ENCODE measurements at regions not wholly inside any gene's neighbourhood (a gene's known extent, or its start where the extent isn't known, plus 50 kb on each side); places are given as distances from the start of the nearest gene placed in this dataset.

DNA sequence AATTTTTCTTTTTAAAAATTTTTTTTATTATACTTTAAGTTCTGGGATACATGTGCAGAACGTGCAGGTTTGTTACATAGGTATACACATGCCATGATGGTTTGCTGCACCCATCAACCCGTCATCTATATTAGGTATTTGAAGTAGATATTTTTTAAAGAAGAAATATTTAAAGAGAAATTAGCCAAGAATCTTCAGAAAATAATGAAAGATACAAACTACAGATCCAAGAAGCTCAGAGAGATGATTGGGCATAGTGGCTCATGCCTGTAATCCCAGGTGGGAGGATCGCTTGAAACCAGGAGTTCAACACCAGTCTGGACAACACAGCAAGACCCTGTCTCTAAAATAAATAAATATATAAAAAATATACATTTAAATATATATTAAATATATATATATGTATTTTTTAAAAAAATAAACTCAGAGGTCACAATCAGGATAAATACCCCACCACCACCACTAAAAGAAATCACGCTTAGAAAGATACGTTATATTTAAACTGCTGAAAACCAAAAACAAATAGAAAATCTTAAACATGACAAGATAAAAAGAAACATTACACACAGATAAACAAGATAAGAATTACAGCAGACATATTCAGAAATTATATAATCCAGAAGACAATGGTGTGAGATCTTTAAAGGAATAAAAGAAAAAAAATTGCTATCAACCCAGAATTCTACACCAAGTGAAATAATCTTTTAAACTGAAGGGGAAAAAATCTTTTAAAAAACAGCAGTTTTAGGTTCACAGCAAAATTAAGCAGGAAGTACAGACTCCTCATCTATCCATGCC is 57.5 kb downstream of the CSF2 start:
- DNase-seq (ENCODE audit: low read depth): no peak

DNA sequence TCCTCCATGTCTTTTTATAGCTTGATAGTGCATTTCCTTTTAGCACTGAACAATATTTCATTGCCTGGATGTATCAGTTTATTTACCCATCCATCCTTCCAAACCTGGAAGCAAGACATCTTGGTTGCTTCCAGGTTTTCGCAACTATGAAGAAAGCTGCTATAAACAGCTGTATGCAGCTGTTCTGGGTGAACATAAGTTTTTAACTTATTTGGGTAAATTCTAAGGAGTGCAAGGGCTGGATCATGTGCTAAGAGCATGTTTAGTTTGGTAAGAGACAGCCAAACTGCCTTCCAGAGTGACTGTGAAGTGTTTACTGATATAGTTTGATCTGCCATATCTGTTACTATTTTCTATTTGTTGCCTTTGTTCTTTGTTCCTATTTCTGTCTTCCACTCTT is 58.5 kb downstream of the CSF2 start:
- DNase-seq (ENCODE audit: low read depth): no peak

DNA sequence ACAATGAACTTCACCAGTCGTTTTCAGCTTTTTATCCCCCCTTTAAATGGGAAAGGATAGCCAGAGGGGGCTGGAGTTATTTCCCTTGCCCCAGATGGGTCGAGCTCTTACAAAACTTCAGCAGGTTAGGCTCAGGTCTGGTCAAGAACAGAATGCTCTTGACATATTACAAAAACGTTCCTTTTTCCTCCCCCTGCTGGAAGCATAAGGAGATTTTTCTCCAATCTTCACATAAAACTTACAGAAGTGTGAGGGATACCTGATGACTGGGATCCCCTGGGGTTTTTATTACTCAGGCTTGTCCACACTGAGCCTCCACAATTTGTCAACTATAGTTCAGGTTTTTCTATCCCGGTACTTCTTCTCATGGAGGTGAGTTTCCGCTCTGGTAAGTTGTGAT is 60.8 kb downstream of the CSF2 start:
- DNase-seq (ENCODE audit: low read depth): peak; percentile 46

DNA sequence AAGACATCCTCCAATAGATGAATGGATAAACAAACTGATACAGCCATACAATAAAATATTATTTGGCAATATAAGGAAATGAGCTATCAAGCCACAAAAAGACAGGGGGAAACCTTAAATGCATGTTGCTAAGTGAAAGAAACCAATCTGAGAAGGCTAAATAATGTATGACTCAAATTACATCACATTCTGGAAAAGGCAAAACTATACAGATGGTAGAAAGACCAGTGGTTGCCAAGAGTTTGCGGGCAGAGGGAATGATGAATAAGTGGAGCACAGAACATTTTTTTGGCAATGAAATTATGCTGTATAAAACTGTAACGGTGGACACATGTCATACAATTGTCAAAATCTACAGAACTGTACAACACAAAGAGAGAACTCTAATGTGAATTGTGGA is 63.3 kb downstream of the CSF2 start:
- DNase-seq (ENCODE audit: low read depth): peak; percentile 94

DNA sequence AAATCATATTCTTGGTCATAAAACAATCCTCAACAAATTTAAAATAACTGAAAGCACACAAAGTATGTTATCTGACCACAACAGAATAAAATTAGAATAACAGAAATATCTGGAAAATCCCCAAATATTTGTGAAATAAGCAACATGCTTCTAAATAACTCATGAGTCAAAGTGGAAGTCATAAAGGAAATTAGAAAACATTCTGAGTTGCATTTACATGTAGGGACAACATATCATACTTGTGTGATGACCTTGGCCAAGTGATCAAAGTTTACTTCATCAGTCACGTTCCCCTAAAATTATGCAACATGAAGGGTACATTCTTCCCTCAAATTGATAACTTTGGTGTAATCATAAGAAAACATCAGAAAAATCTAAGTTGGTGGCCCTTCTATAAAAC is 64.7 kb downstream of the CSF2 start:
- peak; percentile 69 for DNase-seq (ENCODE audit: low read depth)
